Right lobe of liver (tissue), 4 donors: ENCODE measurements at regions not wholly inside any gene's neighbourhood (a gene's known extent, or its start where the extent isn't known, plus 50 kb on each side); places are given as distances from the start of the nearest gene placed in this dataset.

ENCODE experiments used
- POLR2A ChIP-seq: fragments of 450-650 bp; IDR thresholded peaks from one replicate; pipeline ENCODE4 v1.6.1; 2017; ENCODE audit warnings: antibody characterized with exemption, mild to moderate bottlenecking
- TF ChIP-seq, protein P1 (sequence below), 4 donors: fragments of 200-600 bp in 3 of 4; fragments of 450-650 bp in 1 of 4; IDR thresholded peaks; one replicate each; pipeline versions ENCODE4 v1.5.1 to v1.8.0; 2016 to 2022; ENCODE audit warnings: antibody characterized with exemption in 4 of 4, mild to moderate bottlenecking in 2 of 4
- donor health status: DM: no; HTN: no; CAD: no.
- donor health status: DM: no; HTN: no; CAD: no.
- donor health status: DM: no; HTN: yes; CAD: no.

DNA sequence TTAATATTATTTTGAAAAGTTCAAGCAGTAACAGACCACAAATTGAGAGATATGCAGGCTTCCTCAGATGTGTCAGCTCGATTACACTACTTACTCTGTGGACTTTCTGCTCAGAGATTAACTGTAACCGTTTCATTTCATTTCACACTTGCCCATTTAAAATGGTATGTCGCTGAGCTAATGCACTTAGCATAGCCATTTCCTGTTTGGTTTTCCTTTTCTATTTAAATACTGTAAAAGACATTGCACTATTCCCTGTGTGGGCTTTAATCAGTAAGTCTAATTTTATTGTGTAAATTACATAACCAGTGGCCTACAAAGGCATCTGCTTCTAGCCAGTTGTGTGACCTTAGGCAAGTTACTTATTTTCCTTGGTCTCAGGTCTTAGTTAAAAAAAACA, 237.6 kb downstream of the LACC1 start:
- TF ChIP-seq, protein P1, sequence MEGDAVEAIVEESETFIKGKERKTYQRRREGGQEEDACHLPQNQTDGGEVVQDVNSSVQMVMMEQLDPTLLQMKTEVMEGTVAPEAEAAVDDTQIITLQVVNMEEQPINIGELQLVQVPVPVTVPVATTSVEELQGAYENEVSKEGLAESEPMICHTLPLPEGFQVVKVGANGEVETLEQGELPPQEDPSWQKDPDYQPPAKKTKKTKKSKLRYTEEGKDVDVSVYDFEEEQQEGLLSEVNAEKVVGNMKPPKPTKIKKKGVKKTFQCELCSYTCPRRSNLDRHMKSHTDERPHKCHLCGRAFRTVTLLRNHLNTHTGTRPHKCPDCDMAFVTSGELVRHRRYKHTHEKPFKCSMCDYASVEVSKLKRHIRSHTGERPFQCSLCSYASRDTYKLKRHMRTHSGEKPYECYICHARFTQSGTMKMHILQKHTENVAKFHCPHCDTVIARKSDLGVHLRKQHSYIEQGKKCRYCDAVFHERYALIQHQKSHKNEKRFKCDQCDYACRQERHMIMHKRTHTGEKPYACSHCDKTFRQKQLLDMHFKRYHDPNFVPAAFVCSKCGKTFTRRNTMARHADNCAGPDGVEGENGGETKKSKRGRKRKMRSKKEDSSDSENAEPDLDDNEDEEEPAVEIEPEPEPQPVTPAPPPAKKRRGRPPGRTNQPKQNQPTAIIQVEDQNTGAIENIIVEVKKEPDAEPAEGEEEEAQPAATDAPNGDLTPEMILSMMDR (IDR thresholded peaks at IDR 0.05) = no peak
- no peak for TF ChIP-seq POLR2A
